Central memory CD8-positive, alpha-beta T cell (primary cell): ENCODE measurements at regions not wholly inside any gene's neighbourhood (a gene's known extent, or its start where the extent isn't known, plus 50 kb on each side); places are given as distances from the start of the nearest gene placed in this dataset.
"Not testable (repeated sequence)": the region's sequence is repeated elsewhere in the genome, so short reads cannot be mapped to it uniquely, and the experiment has no call there.

ENCODE experiments used
- ATAC-seq: fragments of 150-1000 bp; cut with Tn5 transposase; replicated peaks from 2 replicates; pipeline ENCODE4 v1.10.0; 2022; ENCODE audit warnings: mild to moderate bottlenecking, moderate FRiP score, moderate number of reproducible peaks; ENCODE audit not compliant: poor library complexity, severe bottlenecking; ENCODE audit errors: extremely low read depth
- DNase-seq, 2 donors: peaks; one replicate each; pipeline ENCODE4 v3.0.0; 2021; ENCODE audit warnings: low spot score in 2 of 2
- H3K27ac Mint-ChIP-seq: one replicate; pipeline ENCODE4 v1.8.0; 2022; ENCODE audit warnings: low read depth, mild to moderate bottlenecking, moderate library complexity, mixed read lengths
- H3K27me3 Mint-ChIP-seq: one replicate; pipeline ENCODE4 v1.8.0; 2022; ENCODE audit warnings: mixed read lengths
- H3K36me3 Mint-ChIP-seq: one replicate; pipeline ENCODE4 v1.8.0; 2022; ENCODE audit warnings: mild to moderate bottlenecking, moderate library complexity, mixed read lengths; ENCODE audit not compliant: insufficient read depth
- H3K4me1 Mint-ChIP-seq: one replicate; pipeline ENCODE4 v1.8.0; 2022; ENCODE audit warnings: mixed read lengths
- H3K4me3 Mint-ChIP-seq: one replicate; pipeline ENCODE4 v1.8.0; 2022; ENCODE audit warnings: mild to moderate bottlenecking, moderate library complexity, mixed read lengths
- H3K9me3 Mint-ChIP-seq: one replicate; pipeline ENCODE4 v1.8.0; 2022; ENCODE audit warnings: mixed read lengths

DNA sequence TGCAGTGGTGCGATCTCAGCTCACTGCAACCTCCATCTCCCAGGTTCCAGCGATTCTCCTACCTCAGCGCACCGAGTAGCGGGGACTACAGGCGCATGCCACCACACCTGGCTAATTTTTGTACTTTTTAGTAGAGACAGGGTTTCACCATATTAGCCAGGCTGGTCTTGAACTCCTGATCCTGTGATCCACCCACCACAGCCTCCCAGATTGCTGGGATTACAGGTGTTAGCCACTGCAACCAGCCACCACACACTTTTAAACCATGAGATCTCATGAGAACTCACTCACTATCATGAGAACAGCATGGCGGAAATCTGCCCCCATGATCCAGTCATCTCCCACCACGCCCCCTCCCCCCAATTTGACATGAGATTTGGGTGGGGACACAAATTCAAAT, 636.9 kb downstream of the MCTP2 start:
- DNase-seq, ATAC-seq, H3K36me3 Mint-ChIP-seq, H3K27ac Mint-ChIP-seq, H3K4me1 Mint-ChIP-seq, H3K4me3 Mint-ChIP-seq: not testable (repeated sequence)
- Mint-ChIP-seq H3K27me3 (peaks cover 15% of the 10 kb centered on the region), H3K9me3 (peaks cover 14% of the 10 kb centered on the region)

DNA sequence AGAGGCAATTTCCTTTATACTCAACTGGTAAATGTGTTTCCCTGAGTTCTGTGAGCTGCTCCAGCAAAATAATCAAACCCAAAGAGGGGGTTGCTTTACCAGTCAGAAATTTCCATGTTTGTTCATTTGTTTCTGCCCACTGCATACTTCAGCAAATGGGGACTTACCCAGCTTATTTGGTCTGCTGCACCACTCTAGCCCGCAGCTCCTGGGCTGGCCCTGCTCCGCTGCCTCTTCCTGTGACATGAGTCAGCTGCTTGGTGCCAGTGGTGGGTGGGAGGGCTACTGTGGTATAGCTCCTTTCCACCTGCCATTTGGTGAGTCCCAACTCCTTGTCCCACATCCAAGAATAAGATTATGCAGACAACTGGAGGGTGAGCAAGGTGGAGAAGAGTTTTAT, 644.2 kb downstream of the MCTP2 start:
- H3K4me3 Mint-ChIP-seq, result no peak overlapping the region
- H3K9me3 Mint-ChIP-seq, result peaks cover 10% of the 10 kb centered on the region
- no peaks in the 10 kb centered on the region for H3K4me1 Mint-ChIP-seq
- DNase-seq, result no peak
- peaks cover 6% of the 10 kb centered on the region for H3K27me3 Mint-ChIP-seq
- ATAC-seq, result no peak
- H3K36me3 Mint-ChIP-seq, result peaks cover 1% of the 10 kb centered on the region
- H3K27ac Mint-ChIP-seq, result no peak overlapping the region

DNA sequence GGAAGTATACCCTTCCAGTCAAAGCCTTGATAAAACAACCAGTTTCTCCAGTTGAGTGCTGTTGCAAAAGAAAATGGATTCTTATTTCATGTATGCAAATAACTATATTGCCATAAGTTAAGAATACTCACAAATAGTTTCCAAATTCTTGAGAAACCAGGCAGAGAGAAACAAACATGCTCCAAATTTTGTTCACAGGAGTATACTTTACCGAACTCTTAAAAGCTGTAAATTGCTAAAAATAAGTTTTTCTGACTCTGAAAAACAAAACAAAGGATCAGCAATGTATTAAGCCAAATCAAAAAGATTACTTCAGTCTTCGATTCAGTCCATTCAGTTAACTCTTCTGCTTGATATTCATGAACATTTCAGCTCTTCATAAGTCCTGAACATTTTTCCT, 646.5 kb downstream of the MCTP2 start:
- DNase-seq (no peak), ATAC-seq (no peak)
- peaks cover 6% of the 10 kb centered on the region for H3K9me3 Mint-ChIP-seq
- H3K4me1 Mint-ChIP-seq, result no peaks in the 10 kb centered on the region
- H3K27me3 Mint-ChIP-seq, result no peaks in the 10 kb centered on the region
- H3K27ac Mint-ChIP-seq, result no peak overlapping the region
- H3K36me3 Mint-ChIP-seq, result no peaks in the 10 kb centered on the region
- H3K4me3 Mint-ChIP-seq, result no peak overlapping the region

DNA sequence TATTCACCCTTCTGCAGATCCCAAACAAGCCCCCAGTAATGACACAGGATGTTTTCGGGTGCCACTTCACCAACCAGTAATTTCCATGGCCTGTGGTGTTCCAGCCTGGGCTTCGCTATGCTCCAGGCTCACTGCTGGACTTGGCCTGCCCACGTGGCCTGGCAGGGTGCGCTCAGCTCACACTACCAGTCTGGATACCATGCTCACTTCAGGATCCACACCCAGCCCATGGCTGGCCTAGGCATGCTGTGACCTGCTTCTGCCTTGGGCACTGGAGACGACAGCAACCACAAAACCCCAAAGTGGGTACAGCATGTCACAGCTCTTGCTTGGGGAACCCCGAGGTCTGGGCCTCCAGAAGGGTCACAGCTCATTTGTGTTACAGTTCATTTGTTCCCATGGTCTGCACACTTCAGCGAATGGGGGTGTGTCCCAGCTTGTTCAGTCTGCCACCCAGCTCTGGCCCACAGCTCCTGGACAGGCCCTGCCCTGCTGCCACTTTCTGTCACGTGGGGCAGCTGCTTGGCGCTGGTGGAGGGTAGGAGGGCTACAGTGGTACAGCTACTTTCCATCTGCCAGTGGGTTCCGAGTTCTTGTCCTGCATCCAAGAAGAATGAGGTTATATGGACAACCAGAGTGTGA, 650.8 kb downstream of the MCTP2 start:
- Mint-ChIP-seq H3K9me3 (no peaks in the 10 kb centered on the region), H3K27me3 (no peaks in the 10 kb centered on the region), H3K4me3 (no peak overlapping the region), H3K36me3 (no peaks in the 10 kb centered on the region), H3K4me1 (no peaks in the 10 kb centered on the region), H3K27ac (no peak overlapping the region)
- ATAC-seq (no peak), DNase-seq (no peak)

DNA sequence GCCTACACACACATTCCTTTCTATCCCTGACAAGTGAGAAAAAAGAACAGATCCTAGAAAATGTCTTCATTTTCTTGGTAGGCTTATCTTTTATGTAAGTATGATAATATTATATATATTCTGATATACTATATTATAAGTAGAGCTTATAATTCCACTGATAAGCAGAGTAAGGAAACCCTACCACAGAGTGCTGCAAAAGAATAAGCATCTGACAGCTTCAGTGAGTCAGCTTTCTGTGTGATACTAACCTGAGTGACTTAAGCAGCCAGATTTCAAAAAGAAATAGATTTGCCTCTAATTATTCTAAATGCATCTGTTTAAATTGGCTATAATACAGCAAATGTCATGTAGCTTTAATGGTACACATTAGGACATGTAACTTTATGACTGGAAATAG, 656.0 kb downstream of the MCTP2 start:
- ATAC-seq (no peak), DNase-seq (no peak)
- no peak overlapping the region for H3K27ac Mint-ChIP-seq
- H3K4me3 Mint-ChIP-seq, result no peak overlapping the region
- H3K36me3 Mint-ChIP-seq, result no peaks in the 10 kb centered on the region
- no peaks in the 10 kb centered on the region for H3K4me1 Mint-ChIP-seq
- H3K9me3 Mint-ChIP-seq, result no peaks in the 10 kb centered on the region
- H3K27me3 Mint-ChIP-seq, result no peaks in the 10 kb centered on the region

DNA sequence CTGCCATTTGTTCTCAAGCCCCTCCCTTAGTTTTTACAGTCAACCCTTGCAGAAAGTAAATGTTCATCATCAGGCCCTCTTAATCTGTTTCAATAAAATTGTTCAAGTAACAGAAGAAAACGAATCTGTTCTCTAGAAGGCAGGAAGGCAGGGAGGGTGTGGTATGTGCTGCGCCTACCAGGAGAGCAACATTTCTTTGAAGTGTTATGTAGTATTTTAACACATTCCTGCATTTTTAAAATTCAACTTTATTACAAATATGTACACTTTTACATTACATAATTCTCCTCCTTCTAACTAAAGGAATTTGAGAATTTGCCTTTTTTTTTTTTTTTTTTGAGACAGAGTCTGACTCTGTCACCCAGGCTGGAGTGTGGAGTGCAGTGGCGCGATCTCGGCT, 657.8 kb downstream of the MCTP2 start:
- no peak overlapping the region for H3K4me3 Mint-ChIP-seq

DNA sequence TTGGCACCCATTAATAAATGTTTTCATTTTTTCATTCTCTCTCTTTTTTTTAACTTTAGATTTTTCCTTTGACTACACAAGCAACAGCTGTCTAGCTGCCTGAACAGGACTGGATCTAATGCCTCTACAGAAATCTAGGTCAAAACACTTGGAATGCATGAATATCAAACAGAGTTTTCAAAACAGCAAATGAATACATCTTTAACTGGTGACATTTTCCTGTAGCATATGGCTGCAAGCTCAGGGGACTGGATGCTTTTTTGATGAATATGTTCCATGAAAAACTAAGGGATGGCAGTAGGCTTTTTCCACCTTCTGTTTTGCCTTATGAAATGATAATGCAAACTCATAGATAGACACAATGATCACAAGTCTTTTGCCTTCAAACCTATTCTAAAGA, 661.7 kb downstream of the MCTP2 start:
- no peak overlapping the region for H3K4me3 Mint-ChIP-seq
- no peaks in the 10 kb centered on the region for H3K36me3 Mint-ChIP-seq
- H3K27me3 Mint-ChIP-seq, result no peaks in the 10 kb centered on the region
- no peaks in the 10 kb centered on the region for H3K9me3 Mint-ChIP-seq
- no peak overlapping the region for H3K27ac Mint-ChIP-seq
- DNase-seq (no peak), ATAC-seq (no peak)
- H3K4me1 Mint-ChIP-seq, result no peaks in the 10 kb centered on the region

More for the DNA sequence above, 657.8 kb downstream of the MCTP2 start:
- no peak overlapping the region for H3K27ac Mint-ChIP-seq
- H3K4me1 Mint-ChIP-seq, result no peaks in the 10 kb centered on the region
- H3K27me3 Mint-ChIP-seq, result no peaks in the 10 kb centered on the region
- no peak for DNase-seq
- no peak for ATAC-seq
- H3K9me3 Mint-ChIP-seq, result no peaks in the 10 kb centered on the region
- no peaks in the 10 kb centered on the region for H3K36me3 Mint-ChIP-seq

DNA sequence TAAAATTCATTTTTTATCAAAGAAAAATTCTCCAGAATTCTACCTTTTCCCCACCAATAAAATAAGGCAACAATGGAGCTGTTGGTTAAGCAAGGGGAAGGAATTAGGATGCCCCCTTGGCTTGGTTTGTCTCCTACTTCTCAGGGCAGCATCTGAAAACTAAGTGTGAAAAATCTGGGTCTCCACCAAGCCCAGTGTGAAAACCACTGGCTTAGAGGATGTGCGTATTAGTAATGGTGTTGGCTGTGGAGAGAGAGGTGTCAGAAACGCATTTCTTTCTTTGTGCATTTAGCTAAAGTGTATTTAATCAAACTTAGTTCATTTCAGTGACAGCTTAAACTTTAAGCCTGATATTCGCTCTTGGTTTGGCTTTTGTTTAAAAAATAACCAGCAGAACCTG, 662.7 kb downstream of the MCTP2 start:
- Mint-ChIP-seq H3K27me3 (no peaks in the 10 kb centered on the region), H3K9me3 (no peaks in the 10 kb centered on the region), H3K27ac (no peak overlapping the region), H3K4me3 (no peak overlapping the region), H3K36me3 (no peaks in the 10 kb centered on the region), H3K4me1 (no peaks in the 10 kb centered on the region)
- ATAC-seq, result no peak
- DNase-seq, result no peak

DNA sequence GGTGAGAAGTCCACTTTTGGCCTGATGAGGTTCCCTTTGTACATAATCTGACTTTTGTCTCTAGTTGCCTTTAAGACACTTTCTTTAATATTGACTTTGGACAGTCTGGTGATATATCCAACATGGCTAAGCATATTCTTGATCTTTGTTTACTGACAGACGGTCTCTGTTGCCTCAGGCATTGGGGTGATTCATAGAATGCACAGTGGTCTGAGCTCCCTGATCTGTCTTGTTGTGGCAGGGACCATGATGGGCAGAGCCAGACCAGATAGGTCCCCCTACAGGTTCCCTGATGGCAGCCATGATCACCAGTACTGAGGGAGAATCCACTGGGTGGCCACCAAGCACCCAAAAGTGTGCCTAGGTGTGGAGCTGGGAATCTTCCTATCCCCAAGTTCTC, 678.1 kb downstream of the MCTP2 start:
- Mint-ChIP-seq H3K36me3 (no peaks in the 10 kb centered on the region), H3K27me3 (no peaks in the 10 kb centered on the region), H3K4me1 (no peaks in the 10 kb centered on the region), H3K27ac (no peak overlapping the region), H3K9me3 (no peaks in the 10 kb centered on the region), H3K4me3 (no peak overlapping the region)
- ATAC-seq (no peak), DNase-seq (no peak)

DNA sequence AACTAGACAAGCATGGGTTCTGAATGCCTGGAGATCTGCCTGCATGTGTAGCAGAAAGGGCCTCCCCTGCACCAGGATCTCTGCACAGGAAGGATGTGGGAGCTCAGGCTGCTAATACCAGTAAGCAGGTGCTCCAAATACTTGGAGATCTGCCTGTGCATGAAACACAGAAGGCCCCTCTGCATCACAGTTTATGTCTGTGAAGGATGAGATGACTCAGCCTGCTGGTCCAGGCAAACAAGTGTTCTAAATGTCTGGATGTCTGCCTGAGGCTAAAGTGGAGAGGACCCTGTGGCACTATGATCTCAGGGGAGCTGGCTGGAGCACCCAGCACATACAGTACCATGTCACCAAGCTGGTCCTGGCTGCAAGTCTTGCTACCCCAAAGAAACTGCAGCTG, 678.8 kb downstream of the MCTP2 start:
- Mint-ChIP-seq H3K4me3 (no peak overlapping the region), H3K36me3 (no peaks in the 10 kb centered on the region), H3K9me3 (no peaks in the 10 kb centered on the region), H3K27ac (no peak overlapping the region), H3K4me1 (no peaks in the 10 kb centered on the region), H3K27me3 (no peaks in the 10 kb centered on the region)
- no peak for ATAC-seq
- DNase-seq, result no peak

DNA sequence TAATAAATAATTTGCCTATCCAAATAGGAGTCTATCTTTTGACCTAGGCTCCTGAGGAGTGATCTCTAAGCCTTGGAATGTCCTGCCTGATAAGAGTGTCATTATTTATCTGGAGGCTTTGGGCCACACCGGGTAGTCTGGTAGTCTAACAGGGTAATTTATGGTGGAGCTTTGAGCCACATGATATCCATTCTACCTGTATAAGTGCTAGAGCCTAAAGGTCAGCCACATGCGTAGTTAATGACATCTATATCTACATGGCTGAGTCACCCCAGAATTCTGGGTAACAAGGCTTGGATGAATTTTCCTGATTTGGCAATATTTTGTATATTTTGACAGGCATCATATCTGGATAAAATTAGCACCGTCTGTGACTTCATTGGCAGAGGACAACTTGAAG, 681.4 kb downstream of the MCTP2 start:
- Mint-ChIP-seq H3K27ac (no peak overlapping the region), H3K27me3 (no peaks in the 10 kb centered on the region), H3K36me3 (no peaks in the 10 kb centered on the region), H3K4me3 (no peak overlapping the region), H3K4me1 (no peaks in the 10 kb centered on the region), H3K9me3 (no peaks in the 10 kb centered on the region)
- ATAC-seq (no peak), DNase-seq (no peak)

DNA sequence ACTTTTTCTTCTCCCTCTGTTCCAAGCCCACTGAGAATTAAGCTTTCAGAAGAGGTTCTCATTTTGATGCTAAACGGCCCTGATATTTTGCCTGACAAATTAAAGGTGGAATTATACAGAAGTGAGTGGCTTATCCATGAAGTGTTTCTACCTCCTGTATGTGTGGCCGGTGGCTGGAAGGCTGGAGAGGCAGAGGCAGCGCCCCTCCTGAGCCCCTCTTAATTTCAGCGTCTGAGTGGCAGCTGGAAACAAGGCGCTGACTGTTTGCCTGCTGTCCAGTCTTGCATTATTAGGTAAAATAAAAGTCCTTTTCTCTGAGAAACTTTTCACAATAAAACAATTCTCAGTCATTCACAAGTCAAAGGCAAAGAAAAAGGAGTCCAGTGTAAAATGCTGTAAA, 685.7 kb downstream of the MCTP2 start:
- no peak overlapping the region for H3K27ac Mint-ChIP-seq
- peaks cover 5% of the 10 kb centered on the region for H3K9me3 Mint-ChIP-seq
- H3K36me3 Mint-ChIP-seq, result no peaks in the 10 kb centered on the region
- ATAC-seq (no peak), DNase-seq (no peak)
- no peaks in the 10 kb centered on the region for H3K27me3 Mint-ChIP-seq
- no peaks in the 10 kb centered on the region for H3K4me1 Mint-ChIP-seq
- H3K4me3 Mint-ChIP-seq, result no peak overlapping the region

DNA sequence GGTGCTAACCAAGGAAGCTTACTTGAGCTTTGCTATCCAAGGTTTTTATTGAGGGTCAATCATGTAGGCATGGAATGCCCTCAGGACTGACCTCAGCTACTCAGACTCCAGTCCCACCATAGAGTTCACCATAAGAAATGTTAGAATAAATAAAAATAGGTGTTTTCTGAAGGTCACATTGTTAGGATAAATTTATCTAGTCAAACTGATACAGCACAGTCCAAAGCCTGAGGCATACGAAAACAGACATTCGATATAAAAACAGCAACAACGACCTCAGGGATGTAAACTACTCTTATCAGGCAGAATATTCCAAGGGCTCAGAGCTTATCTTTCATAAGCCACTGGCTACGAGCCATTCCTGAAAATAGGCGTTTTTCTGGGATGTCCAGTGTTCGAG, 690.6 kb downstream of the MCTP2 start:
- H3K4me3 Mint-ChIP-seq, result no peak overlapping the region
- H3K4me1 Mint-ChIP-seq, result no peaks in the 10 kb centered on the region
- DNase-seq, result no peak
- H3K27ac Mint-ChIP-seq, result no peak overlapping the region
- peaks cover 5% of the 10 kb centered on the region for H3K9me3 Mint-ChIP-seq
- no peaks in the 10 kb centered on the region for H3K36me3 Mint-ChIP-seq
- H3K27me3 Mint-ChIP-seq, result no peaks in the 10 kb centered on the region
- ATAC-seq, result no peak

DNA sequence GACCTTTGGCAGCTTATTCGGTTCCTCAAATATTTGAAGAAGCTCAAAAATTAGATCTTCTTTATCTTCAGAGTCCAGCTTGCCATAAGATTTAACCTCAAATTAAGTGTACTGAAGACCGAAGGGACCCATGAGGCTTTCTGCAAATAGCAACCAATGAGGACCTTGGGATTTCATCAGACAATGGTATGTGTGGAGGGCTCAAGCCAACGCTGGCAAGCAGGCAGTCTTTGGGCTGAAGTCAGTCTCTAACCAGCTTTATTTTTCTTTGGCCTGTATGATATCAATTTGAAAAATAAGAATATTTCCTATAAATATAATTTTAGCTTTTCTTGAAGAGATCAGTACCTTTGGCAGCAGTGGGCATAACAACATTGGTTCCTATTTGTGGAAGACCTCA, 692.7 kb downstream of the MCTP2 start:
- H3K27me3 Mint-ChIP-seq, result no peaks in the 10 kb centered on the region
- ATAC-seq (no peak), DNase-seq (no peak)
- peaks cover 10% of the 10 kb centered on the region for H3K9me3 Mint-ChIP-seq
- H3K4me3 Mint-ChIP-seq, result no peak overlapping the region
- no peaks in the 10 kb centered on the region for H3K36me3 Mint-ChIP-seq
- no peaks in the 10 kb centered on the region for H3K4me1 Mint-ChIP-seq
- no peak overlapping the region for H3K27ac Mint-ChIP-seq
